ENCODE measurements at regions not wholly inside any gene's neighbourhood (a gene's known extent, or its start where the extent isn't known, plus 50 kb on each side); places are given as distances from the start of the nearest gene placed in this dataset.

DNA sequence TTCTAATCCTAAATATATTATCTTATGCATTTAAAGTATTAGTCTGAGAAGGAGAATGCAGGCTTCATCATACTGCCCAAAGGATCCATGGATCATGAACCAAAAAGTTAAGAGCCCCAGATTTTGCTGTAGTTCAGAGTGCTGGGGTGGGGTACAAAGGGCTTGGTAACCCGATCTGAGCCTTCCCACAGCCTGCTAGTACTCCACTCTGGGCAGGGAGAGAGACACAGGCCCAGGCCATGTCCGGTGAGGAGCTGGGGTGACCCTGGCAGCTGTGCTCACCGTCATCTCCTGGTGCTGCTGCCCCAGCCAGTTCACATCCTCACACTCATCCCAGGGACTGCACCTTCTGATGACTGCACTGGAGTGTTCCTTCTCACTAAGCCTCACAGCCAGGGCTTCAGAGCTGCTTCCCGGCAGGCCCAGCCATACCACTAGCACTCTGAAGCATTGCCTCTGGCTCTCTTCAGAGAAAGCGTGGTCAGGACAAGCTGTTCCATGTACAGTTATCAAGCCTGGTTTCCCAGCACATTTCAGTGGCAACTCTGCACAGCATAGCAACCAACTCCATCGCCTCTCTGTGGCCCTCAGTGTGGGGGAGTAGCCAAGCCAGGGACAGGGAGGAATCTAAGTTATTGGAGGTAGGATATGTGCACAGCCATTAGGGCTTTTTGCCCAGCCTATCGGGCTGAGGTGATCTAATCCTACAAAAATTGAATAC lies 189.0 kb upstream of the CTAGE1 start:
- TF ChIP-seq, protein P1, sequence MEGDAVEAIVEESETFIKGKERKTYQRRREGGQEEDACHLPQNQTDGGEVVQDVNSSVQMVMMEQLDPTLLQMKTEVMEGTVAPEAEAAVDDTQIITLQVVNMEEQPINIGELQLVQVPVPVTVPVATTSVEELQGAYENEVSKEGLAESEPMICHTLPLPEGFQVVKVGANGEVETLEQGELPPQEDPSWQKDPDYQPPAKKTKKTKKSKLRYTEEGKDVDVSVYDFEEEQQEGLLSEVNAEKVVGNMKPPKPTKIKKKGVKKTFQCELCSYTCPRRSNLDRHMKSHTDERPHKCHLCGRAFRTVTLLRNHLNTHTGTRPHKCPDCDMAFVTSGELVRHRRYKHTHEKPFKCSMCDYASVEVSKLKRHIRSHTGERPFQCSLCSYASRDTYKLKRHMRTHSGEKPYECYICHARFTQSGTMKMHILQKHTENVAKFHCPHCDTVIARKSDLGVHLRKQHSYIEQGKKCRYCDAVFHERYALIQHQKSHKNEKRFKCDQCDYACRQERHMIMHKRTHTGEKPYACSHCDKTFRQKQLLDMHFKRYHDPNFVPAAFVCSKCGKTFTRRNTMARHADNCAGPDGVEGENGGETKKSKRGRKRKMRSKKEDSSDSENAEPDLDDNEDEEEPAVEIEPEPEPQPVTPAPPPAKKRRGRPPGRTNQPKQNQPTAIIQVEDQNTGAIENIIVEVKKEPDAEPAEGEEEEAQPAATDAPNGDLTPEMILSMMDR (IDR thresholded peaks at IDR 0.05), result no peak
- no peak for TF ChIP-seq POLR2A (IDR thresholded peaks at IDR 0.05)

Measured in Peyer's patch (tissue), 4 donors.